K562 (cell line): ENCODE measurements at regions not wholly inside any gene's neighbourhood (a gene's known extent, or its start where the extent isn't known, plus 50 kb on each side); places are given as distances from the start of the nearest gene placed in this dataset.

Experiments used
- ATAC-seq: fragments of 200-7000 bp; cut with Tn5 transposase; 3 replicates; pipeline ENCODE4 v1.9.1; 2020; ENCODE audit warnings: moderate library complexity
- BruUV-seq: library from RNA; stranded (reverse); fragments of 400-500 nt; replicated peaks from 2 replicates; lab custom pipeline; 2021; lab: Mats Ljungman, UMichigan
- CTCF ChIA-PET: fragments of 300-600 bp; formaldehyde crosslinking; extraction: SDS; loops from one replicate; lab custom pipeline; 2021; ENCODE audit warnings: low intra/inter-chr PET ratio; lab: Yijun Ruan, JAX
- POLR2A ChIA-PET: fragments of 300-600, 350-650 bp; sonication (Branson Sonifier 250); formaldehyde crosslinking; extraction: SDS; loops from one replicate; lab custom pipeline; 2021; ENCODE audit warnings: antibody characterized with exemption, inconsistent platforms; lab: Yijun Ruan, JAX
- DNase-seq, 4 experiments: peaks; one replicate each; pipeline versions ENCODE4 v3.0.0 to v3.0.0-alpha.2; 2011 to 2018; ENCODE audit warnings: low spot score in 3 of 4, mixed read lengths in 3 of 4; ENCODE audit errors: extremely low read depth in 1 of 4
- FAIRE-seq: peaks from 2 replicates; lab custom pipeline; 2011; peaks lifted over from hg19 to GRCh38; lab: Jason Lieb, UNC
- H2AFZ ChIP-seq: 2 replicates; pipeline ENCODE4 v1.6.0; 2011; ENCODE audit warnings: low read depth, low read length, control low read depth, inconsistent platforms
- H3K27ac ChIP-seq: fragments of 200-600 bp; 3 replicates; pipeline ENCODE4 v1.8.0; 2011; ENCODE audit warnings: low read depth, mild to moderate bottlenecking, control low read depth, inconsistent platforms, low read length, moderate library complexity, mixed read lengths; ENCODE audit errors: extremely low read depth
- H3K27me3 ChIP-seq, 2 experiments: fragments of 300-600 bp in 1 of 2; 2 replicates in 1 of 2; 3 replicates in 1 of 2; pipeline versions ENCODE4 v1.6.0 to v1.8.0; 2011; ENCODE audit warnings: inconsistent platforms in 2 of 2, low read length in 2 of 2, mild to moderate bottlenecking in 1 of 2, mixed read lengths in 1 of 2, moderate library complexity in 1 of 2; ENCODE audit not compliant: control insufficient read depth in 2 of 2, insufficient read depth in 2 of 2
- H3K36me3 ChIP-seq: fragments of 300-600 bp; 3 replicates; pipeline ENCODE4 v1.8.0; 2011; ENCODE audit warnings: mild to moderate bottlenecking, low read length, inconsistent platforms; ENCODE audit not compliant: control insufficient read depth, insufficient read depth
- H3K4me1 ChIP-seq, 2 experiments: fragments of 200-600 bp in 1 of 2; replicated peaks in 1 of 2; 2 replicates in 1 of 2; 3 replicates in 1 of 2; pipeline versions ENCODE4 v1.5.1 to v1.8.0; 2011; ENCODE audit warnings: inconsistent platforms in 2 of 2, low read length in 2 of 2, mild to moderate bottlenecking in 1 of 2, mixed read lengths in 1 of 2, moderate library complexity in 1 of 2; ENCODE audit not compliant: control insufficient read depth in 2 of 2, insufficient read depth in 2 of 2
- H3K4me2 ChIP-seq: 2 replicates; pipeline ENCODE4 v1.6.1; 2011; ENCODE audit warnings: low read length, control low read depth, inconsistent platforms, mixed read lengths; ENCODE audit not compliant: insufficient read depth
- H3K4me3 ChIP-seq: fragments of 200-600 bp; sonication (generic), shearing (Covaris generic); 2 replicates; pipeline ENCODE4 v1.5.1; 2016; ENCODE audit warnings: control low read depth, inconsistent platforms
- H3K79me2 ChIP-seq: fragments of 200-600 bp; 3 replicates; pipeline ENCODE4 v1.8.0; 2011; ENCODE audit warnings: low read length, inconsistent platforms; ENCODE audit not compliant: control insufficient read depth, insufficient read depth
- H3K9ac ChIP-seq, 2 experiments: 2 replicates each; pipeline versions ENCODE4 v1.6.0 to v1.6.1; 2011; ENCODE audit warnings: low read depth in 2 of 2, low read length in 2 of 2, control low read depth in 1 of 2, inconsistent platforms in 1 of 2, mild to moderate bottlenecking in 1 of 2, mixed read lengths in 1 of 2; ENCODE audit not compliant: insufficient read depth in 1 of 2
- H3K9me1 ChIP-seq: one replicate; pipeline ENCODE4 v1.6.0; 2011; ENCODE audit warnings: inconsistent platforms, mild to moderate bottlenecking, low read length, moderate library complexity; ENCODE audit not compliant: control insufficient read depth, insufficient read depth
- H3K9me3 ChIP-seq: replicated peaks from 2 replicates; pipeline ENCODE4 v1.5.1; 2011; ENCODE audit warnings: low read depth, low read length, inconsistent platforms; ENCODE audit not compliant: control insufficient read depth, insufficient read depth
- H4K20me1 ChIP-seq: replicated peaks from 2 replicates; pipeline ENCODE4 v1.6.1; 2011; ENCODE audit warnings: low read length, inconsistent platforms, mixed read lengths; ENCODE audit not compliant: control insufficient read depth, insufficient read depth
- EHMT2 ChIP-seq: fragments of 450-650 bp; IDR thresholded peaks from 2 replicates; pipeline ENCODE4 v1.6.1; 2018; ENCODE audit warnings: antibody characterized with exemption
- HDAC1 ChIP-seq, 2 experiments: fragments of 450-650 bp; IDR thresholded peaks; 2 replicates each; pipeline ENCODE4 v1.6.1; 2016 to 2017; ENCODE audit warnings: inconsistent platforms in 1 of 2, mild to moderate bottlenecking in 1 of 2, moderate library complexity in 1 of 2
- MTA1 ChIP-seq: fragments of 450-650 bp; IDR thresholded peaks from 2 replicates; pipeline ENCODE4 v1.6.1; 2017; ENCODE audit warnings: borderline replicate concordance
- NFE2L1 ChIP-seq: fragments of 450-650 bp; IDR thresholded peaks from 2 replicates; pipeline ENCODE4 v1.6.1; 2016; ENCODE audit warnings: missing genetic modification characterization, low read depth, mild to moderate bottlenecking, missing compliant biosample characterization, moderate library complexity, borderline replicate concordance
- RBM22 ChIP-seq: fragments of 200-400 bp; formaldehyde crosslinking; IDR thresholded peaks from 2 replicates; pipeline ENCODE4 v1.6.1; 2018; ENCODE audit warnings: low read length, low read depth; ENCODE audit not compliant: poor library complexity, severe bottlenecking
- SAFB ChIP-seq: fragments of 200-400 bp; formaldehyde crosslinking; IDR thresholded peaks from 2 replicates; pipeline ENCODE4 v1.6.1; 2017; ENCODE audit warnings: low read depth, low read length, borderline replicate concordance
- TAF7 ChIP-seq: fragments of 450-650 bp; IDR thresholded peaks from 2 replicates; pipeline ENCODE4 v1.6.1; 2016; ENCODE audit warnings: missing genetic modification characterization, missing compliant biosample characterization
- WGBS: fragments of 100-300 bp; shearing (Covaris generic); methylation state at CpG from one replicate; pipeline ENCODE4 v1.1.6; 2016; ENCODE audit warnings: low coverage, mixed read lengths; ENCODE audit not compliant: insufficient coverage; ENCODE audit errors: missing lambda C conversion rate; 5-methylcytosine and 5-hydroxymethylcytosine counted together
- in situ Hi-C: fragments of 300-500 bp; cut with MboI; formaldehyde crosslinking; loops from 4 replicates; pipeline ENCODE4 v1.15.0; 2018; ENCODE audit warnings: inconsistent platforms, mixed read lengths
- intact Hi-C: fragments of 100-400 bp; cut with micrococcal nuclease; formaldehyde crosslinking; loops from 2 replicates; pipeline ENCODE4 v1.14.2; 2022
- TF ChIP-seq, protein P1 (sequence below), 2 experiments: fragments of 450-650 bp; conservative IDR thresholded peaks; 2 replicates each; pipeline ENCODE4 v1.6.1; 2017; ENCODE audit warnings: mild to moderate bottlenecking in 2 of 2, moderate library complexity in 2 of 2
- TF ChIP-seq, protein P2 (sequence below): fragments of 200-800 bp; sonication (Bioruptor generic); IDR thresholded peaks from 2 replicates; pipeline ENCODE4 v1.6.1; 2017; ENCODE audit warnings: missing genetic modification characterization, missing compliant biosample characterization
- TF ChIP-seq, protein P3 (sequence below), 3 experiments: fragments of 200-800 bp in 1 of 3; sonication (Bioruptor generic) in 1 of 3; sonication (generic) in 1 of 3; formaldehyde crosslinking in 1 of 3; IDR thresholded peaks; 2 replicates each; pipeline versions ENCODE4 v1.6.1 to v1.8.0; 2016 to 2022; ENCODE audit warnings: mild to moderate bottlenecking in 2 of 3, missing compliant biosample characterization in 2 of 3, missing genetic modification characterization in 2 of 3, missing genetic modification reagents in 1 of 3

DNA sequence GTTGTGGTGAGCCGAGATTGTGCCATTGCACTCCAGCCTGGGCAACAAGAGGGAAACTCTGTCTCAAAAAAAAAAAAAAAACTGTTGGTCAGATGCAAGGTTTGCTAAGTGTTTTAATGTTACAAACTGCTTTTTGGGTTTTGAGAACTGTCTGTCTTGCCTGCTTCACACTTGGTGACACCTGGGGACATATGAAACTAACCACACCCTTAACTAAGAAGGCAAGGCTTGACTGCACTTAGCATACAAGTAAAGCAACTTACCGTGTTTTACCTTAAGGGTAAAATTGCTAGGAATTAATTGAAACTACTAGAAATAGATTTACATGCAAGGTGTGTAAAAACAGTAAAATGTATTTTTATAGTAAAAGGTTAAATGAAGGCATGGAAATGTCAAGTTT, 180.4 kb downstream of the OR13H1 start:
- H3K4me3 ChIP-seq = no peak overlapping the region
- in situ Hi-C loops = no loop called here
- no peak overlapping the region for H3K4me2 ChIP-seq
- no peak overlapping the region for H2AFZ ChIP-seq
- 79% methylated on average over 2 of the region's 2 CpGs for WGBS
- peaks cover 7% of the 10 kb centered on the region for H3K9me3 ChIP-seq
- H3K9me1 ChIP-seq = no peaks in the 10 kb centered on the region
- TF ChIP-seq EHMT2 (no peak), RBM22 (no peak), TAF7 (tag) (no peak), NFE2L1 (tag) (no peak), HDAC1 (IDR thresholded peaks at IDR 0.05) (no peak), SAFB (no peak), MTA1 (no peak)
- TF ChIP-seq, protein P1, sequence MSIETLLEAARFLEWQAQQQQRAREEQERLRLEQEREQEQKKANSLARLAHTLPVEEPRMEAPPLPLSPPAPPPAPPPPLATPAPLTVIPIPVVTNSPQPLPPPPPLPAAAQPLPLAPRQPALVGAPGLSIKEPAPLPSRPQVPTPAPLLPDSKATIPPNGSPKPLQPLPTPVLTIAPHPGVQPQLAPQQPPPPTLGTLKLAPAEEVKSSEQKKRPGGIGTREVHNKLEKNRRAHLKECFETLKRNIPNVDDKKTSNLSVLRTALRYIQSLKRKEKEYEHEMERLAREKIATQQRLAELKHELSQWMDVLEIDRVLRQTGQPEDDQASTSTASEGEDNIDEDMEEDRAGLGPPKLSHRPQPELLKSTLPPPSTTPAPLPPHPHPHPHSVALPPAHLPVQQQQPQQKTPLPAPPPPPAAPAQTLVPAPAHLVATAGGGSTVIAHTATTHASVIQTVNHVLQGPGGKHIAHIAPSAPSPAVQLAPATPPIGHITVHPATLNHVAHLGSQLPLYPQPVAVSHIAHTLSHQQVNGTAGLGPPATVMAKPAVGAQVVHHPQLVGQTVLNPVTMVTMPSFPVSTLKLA (conservative IDR thresholded peaks at IDR 0.05) = no peak
- TF ChIP-seq, protein P2, sequence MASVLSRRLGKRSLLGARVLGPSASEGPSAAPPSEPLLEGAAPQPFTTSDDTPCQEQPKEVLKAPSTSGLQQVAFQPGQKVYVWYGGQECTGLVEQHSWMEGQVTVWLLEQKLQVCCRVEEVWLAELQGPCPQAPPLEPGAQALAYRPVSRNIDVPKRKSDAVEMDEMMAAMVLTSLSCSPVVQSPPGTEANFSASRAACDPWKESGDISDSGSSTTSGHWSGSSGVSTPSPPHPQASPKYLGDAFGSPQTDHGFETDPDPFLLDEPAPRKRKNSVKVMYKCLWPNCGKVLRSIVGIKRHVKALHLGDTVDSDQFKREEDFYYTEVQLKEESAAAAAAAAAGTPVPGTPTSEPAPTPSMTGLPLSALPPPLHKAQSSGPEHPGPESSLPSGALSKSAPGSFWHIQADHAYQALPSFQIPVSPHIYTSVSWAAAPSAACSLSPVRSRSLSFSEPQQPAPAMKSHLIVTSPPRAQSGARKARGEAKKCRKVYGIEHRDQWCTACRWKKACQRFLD (CRISPR knock-in tag) = no peak
- TF ChIP-seq, protein P3, sequence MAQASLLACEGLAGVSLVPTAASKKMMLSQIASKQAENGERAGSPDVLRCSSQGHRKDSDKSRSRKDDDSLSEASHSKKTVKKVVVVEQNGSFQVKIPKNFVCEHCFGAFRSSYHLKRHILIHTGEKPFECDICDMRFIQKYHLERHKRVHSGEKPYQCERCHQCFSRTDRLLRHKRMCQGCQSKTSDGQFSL (CRISPR knock-in tag; IDR thresholded peaks at IDR 0.05) = no peak
- TF ChIP-seq, protein P3 (tag; IDR thresholded peaks at IDR 0.05) = no peak
- H3K79me2 ChIP-seq = no peaks in the 10 kb centered on the region
- FAIRE-seq (no peak), ATAC-seq (no peak), DNase-seq (no peak)
- intact Hi-C loops = no loop called here
- ChIA-PET CTCF (no interaction called here), POLR2A (no interaction called here)
- no peaks in the 10 kb centered on the region for H3K36me3 ChIP-seq
- no peaks in the 10 kb centered on the region for H3K27me3 ChIP-seq
- no peaks in the 10 kb centered on the region for H3K4me1 ChIP-seq
- H3K27ac ChIP-seq = no peak overlapping the region
- no TSS peak for BruUV-seq
- no peaks in the 10 kb centered on the region for H4K20me1 ChIP-seq
- H3K9ac ChIP-seq = no peak overlapping the region
